Activated naive CD4-positive, alpha-beta T cell treated with anti-CD3 and anti-CD28 coated beads, Interleukin-2, amount 50 U/mL, for 72 hours (primary cell): ENCODE measurements at regions not wholly inside any gene's neighbourhood (a gene's known extent, or its start where the extent isn't known, plus 50 kb on each side); places are given as distances from the start of the nearest gene placed in this dataset.

Experiments used
- ATAC-seq, 2 donors: fragments of 150-1000 bp; cut with Tn5 transposase; 2 replicates each; pipeline ENCODE4 v1.10.0; 2021; ENCODE audit warnings: mild to moderate bottlenecking in 2 of 2, moderate library complexity in 2 of 2
- DNase-seq, 2 donors: peaks; one replicate each; pipeline ENCODE4 v3.0.0; 2021 to 2022; ENCODE audit warnings: low spot score in 2 of 2
- H3K27ac Mint-ChIP-seq, 2 donors: one replicate each; pipeline ENCODE4 v1.8.0; 2022; ENCODE audit warnings: mild to moderate bottlenecking in 2 of 2, mixed read lengths in 2 of 2
- H3K36me3 Mint-ChIP-seq, 2 donors: one replicate each; pipeline ENCODE4 v1.8.0; 2022; ENCODE audit warnings: mixed read lengths in 2 of 2
- H3K9me3 Mint-ChIP-seq, 2 donors: one replicate each; pipeline ENCODE4 v1.8.0; 2022; ENCODE audit warnings: mixed read lengths in 2 of 2

DNA sequence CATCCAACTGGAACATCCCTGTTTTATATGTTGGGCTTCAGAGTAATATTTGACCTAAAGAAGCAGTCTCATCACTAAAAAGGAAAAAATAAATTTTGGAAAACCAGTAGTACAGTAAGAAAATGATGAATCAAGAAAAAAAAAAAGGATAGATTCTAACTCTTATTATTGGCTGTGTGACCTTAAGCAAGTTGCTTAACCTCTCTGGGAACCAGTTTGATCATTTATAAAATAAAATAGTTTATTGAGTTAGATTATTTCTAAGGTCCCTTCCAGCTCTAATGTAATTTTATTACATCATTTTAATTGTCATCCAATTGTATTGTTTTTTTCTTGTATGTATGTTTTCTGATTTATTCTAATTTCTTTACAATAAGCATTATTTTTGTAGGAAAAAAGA, 127.0 kb downstream of the PRELID2 start:
- no peak for ATAC-seq
- Mint-ChIP-seq H3K9me3 (no peaks in the 10 kb centered on the region), H3K27ac (no peak overlapping the region)

DNA sequence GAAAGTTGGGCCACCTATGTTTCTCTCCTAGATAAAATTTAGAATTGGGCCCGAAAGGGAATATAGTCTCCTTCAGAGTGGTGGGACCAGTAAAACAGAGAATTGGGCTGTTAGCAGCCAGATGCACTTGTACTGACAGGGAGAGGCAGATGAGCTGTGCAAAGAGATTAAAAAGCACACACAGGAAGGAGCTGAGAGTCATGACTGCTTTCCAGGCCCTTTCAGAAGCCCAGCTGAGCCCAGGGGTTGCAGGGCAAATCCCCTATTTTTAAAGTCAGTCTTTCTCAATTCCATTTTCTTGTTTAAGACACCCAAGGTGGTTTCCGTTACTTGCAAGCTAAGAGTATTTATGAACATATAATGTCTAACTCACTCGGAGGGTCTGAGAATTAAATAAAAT, 130.4 kb downstream of the PRELID2 start:
- H3K9me3 Mint-ChIP-seq, result no peaks in the 10 kb centered on the region
- ATAC-seq, result no peak
- H3K27ac Mint-ChIP-seq, result no peak overlapping the region
- no peak for DNase-seq
- no peaks in the 10 kb centered on the region for H3K36me3 Mint-ChIP-seq

More for the DNA sequence above, 127.0 kb downstream of the PRELID2 start:
- no peaks in the 10 kb centered on the region for H3K36me3 Mint-ChIP-seq
- no peak for DNase-seq

DNA sequence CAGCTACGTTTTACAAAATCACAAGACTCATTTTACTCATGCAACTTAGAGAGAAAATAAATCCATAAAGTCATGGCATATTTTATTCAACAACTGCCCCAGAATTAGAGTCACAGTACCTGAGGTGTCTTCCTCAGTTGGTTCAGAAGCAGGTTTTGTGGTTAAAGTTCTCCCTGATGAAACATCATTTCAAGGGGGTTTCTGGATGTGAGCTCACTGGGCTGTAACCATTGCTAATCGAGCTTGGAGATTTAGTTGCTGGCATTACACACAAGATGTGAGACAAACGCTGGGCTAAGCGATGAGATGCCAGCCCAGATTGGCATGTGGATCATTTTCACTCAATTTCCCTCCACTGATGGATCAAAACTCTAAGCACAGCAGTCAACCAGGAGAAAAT, 131.3 kb downstream of the PRELID2 start:
- DNase-seq, result no peak
- H3K9me3 Mint-ChIP-seq, result no peaks in the 10 kb centered on the region
- H3K27ac Mint-ChIP-seq, result no peak overlapping the region
- H3K36me3 Mint-ChIP-seq, result no peaks in the 10 kb centered on the region
- ATAC-seq, result no peak

DNA sequence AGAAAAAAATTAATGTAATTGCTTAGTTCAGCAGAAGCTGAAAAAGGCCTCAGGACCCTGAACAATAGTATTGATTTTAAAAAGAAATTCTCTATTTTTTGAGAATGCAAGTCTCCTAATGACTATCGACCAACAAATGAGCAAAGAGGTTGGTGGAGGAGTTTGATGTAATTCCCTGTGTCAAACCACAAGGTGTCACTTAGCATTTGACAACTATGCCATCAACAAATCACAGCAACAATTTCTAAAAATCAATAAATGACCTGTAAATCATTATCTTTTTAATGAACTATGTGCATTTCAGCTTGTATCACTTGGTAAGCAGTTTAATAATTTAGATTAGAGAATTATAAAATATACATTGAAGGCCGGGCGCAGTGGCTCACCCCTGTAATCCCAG, 133.7 kb downstream of the PRELID2 start:
- no peaks in the 10 kb centered on the region for H3K36me3 Mint-ChIP-seq
- H3K9me3 Mint-ChIP-seq, result no peaks in the 10 kb centered on the region
- ATAC-seq, result no peak
- no peak for DNase-seq
- H3K27ac Mint-ChIP-seq, result no peak overlapping the region

DNA sequence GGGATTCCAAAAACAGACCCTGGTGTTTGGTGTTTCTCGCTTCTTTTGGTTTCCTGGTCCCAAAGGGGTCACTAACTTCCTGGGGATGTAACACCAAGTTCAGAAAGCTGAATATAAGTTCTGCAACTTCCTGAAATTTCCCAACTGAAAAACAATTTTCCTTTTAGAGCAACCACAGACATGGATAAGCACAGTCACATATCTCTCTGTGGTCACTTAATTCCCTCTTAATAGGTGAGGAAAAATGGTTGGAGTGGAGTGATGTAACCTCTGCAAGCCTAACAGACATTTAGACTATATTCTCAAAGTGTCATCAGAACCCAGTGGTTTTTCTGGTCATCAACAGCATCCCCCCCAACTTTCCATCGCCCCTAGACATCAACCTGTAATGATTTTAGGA, 135.3 kb downstream of the PRELID2 start:
- no peak for DNase-seq
- ATAC-seq, result no peak
- Mint-ChIP-seq H3K27ac (no peak overlapping the region), H3K9me3 (no peaks in the 10 kb centered on the region), H3K36me3 (no peaks in the 10 kb centered on the region)

- DNase-seq (no peak), ATAC-seq (peak in 1 of 2 donors; percentile 41)
- H3K36me3 Mint-ChIP-seq, result no peaks in the 10 kb centered on the region
- no peak overlapping the region for H3K27ac Mint-ChIP-seq
- H3K9me3 Mint-ChIP-seq, result no peaks in the 10 kb centered on the region
These were observed 137.7 kb downstream of the PRELID2 start for GRCh38 chr5:145697251-145697990.

GRCh38 chr5:145689235-145689634, 145.9 kb downstream of the PRELID2 start:
- no peaks in the 10 kb centered on the region for H3K36me3 Mint-ChIP-seq
- no peak for ATAC-seq
- H3K9me3 Mint-ChIP-seq, result peaks cover 0 to 6% of the 10 kb centered on the region in 2 donors
- no peak overlapping the region for H3K27ac Mint-ChIP-seq
- no peak for DNase-seq

DNA sequence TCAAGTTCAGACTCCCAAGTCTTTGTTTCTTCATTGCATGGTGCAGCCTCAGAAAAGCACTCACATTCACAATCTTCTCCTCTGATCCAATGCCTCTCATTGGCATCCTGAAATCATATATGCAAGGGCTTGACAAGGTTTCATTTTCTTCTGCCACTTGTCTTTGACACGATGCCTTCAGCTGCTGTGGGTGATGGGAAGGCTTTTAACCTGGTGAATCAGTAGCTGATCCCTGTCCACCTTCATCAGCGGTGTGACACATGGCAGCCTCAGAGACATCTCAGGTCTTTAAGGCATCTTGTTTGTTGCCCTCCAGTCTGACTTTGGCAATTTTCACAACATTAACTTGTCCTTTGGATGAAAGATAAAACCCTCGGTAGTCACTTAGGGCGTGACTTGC, 147.2 kb downstream of the PRELID2 start:
- Mint-ChIP-seq H3K36me3 (no peaks in the 10 kb centered on the region), H3K27ac (no peak overlapping the region), H3K9me3 (peaks cover 0 to 6% of the 10 kb centered on the region in 2 donors)
- no peak for DNase-seq
- ATAC-seq, result no peak

DNA sequence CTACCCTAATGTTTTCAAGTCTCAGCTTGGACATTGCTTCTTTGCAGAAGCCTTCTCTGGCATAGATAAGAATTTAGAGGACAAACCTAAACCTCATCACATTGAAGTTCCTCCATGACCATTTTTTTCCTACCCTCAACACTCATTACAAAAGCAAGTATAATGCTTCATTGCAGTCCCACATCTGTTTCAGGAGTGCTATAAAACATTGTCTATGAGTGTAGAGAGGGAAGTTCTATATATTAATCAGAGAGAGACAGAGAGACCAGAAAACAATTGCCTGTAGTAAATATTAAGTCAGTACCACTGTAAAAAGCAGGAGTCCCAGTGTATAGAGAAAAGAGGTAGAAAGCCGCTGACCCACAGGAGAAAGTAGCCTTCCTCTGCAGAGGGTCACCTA, 149.7 kb downstream of the PRELID2 start:
- Mint-ChIP-seq H3K27ac (no peak overlapping the region), H3K9me3 (peaks cover 0 to 6% of the 10 kb centered on the region in 2 donors), H3K36me3 (no peaks in the 10 kb centered on the region)
- DNase-seq (no peak), ATAC-seq (peak in 1 of 2 donors; percentile 78)

GRCh38 chr5:145683431-145683830, 151.7 kb downstream of the PRELID2 start:
- ATAC-seq, result no peak
- no peaks in the 10 kb centered on the region for H3K36me3 Mint-ChIP-seq
- H3K9me3 Mint-ChIP-seq, result peaks cover 0 to 6% of the 10 kb centered on the region in 2 donors
- no peak for DNase-seq
- H3K27ac Mint-ChIP-seq, result no peak overlapping the region

GRCh38 chr5:145682197-145682899, 152.8 kb downstream of the PRELID2 start:
- Mint-ChIP-seq H3K27ac (no peak overlapping the region), H3K36me3 (no peaks in the 10 kb centered on the region), H3K9me3 (peaks cover 0 to 6% of the 10 kb centered on the region in 2 donors)
- ATAC-seq (no peak), DNase-seq (no peak)

DNA sequence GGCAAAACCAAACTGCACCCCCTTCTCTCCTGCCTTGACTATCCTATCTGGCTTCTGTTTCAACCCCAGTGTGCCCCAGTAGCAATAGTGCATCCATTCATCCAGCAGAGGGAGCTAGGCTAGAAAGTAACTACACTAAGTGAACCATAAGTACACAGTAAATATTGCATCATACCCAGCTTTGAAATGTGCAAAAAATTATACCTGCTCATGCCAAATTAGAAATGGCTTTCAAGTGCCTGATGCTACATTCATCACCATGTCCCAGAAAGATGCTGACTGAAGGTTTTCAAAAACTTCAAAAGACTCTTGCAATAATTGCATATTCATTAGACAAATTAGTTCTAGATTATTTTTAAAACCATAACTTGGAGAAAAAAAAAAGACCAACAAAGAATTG, 153.5 kb downstream of the PRELID2 start:
- ATAC-seq (peak; percentile 44 to 83), DNase-seq (peak in 1 of 2 donors; percentile 27)
- no peak overlapping the region for H3K27ac Mint-ChIP-seq
- no peaks in the 10 kb centered on the region for H3K36me3 Mint-ChIP-seq
- peaks cover 0 to 6% of the 10 kb centered on the region in 2 donors for H3K9me3 Mint-ChIP-seq

DNA sequence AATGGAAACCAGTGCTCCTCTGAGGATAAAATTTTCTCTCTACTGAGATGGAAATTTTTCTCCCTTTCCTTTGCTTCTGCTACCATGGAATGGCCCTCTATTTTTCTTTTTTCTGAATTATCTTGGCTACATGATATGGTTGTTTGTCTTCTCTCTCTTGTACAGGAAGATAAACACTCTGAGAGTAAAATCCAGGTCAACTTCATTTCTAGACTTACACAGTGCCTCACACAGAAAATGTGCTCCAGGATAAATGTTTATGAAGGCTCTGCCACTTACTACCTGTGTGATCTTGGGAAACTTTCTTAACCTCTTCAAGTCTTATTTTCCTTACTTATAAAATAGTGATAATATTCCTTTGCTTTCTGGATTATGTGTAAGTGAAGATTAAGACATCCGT, 153.9 kb downstream of the PRELID2 start:
- ATAC-seq (no peak), DNase-seq (no peak)
- Mint-ChIP-seq H3K27ac (no peak overlapping the region), H3K9me3 (peaks cover 0 to 6% of the 10 kb centered on the region in 2 donors), H3K36me3 (no peaks in the 10 kb centered on the region)

- H3K27ac Mint-ChIP-seq, result no peak overlapping the region
These were observed 154.4 kb downstream of the PRELID2 start for GRCh38 chr5:145680767-145681166.

GRCh38 chr5:145680169-145680568, 155.0 kb downstream of the PRELID2 start:
- no peak for ATAC-seq
- Mint-ChIP-seq H3K27ac (no peak overlapping the region), H3K9me3 (peaks cover 0 to 3% of the 10 kb centered on the region in 2 donors), H3K36me3 (no peaks in the 10 kb centered on the region)
- no peak for DNase-seq

More at GRCh38 chr5:145680767-145681166, 154.4 kb downstream of the PRELID2 start:
- H3K9me3 Mint-ChIP-seq, result peaks cover 0 to 6% of the 10 kb centered on the region in 2 donors
- H3K36me3 Mint-ChIP-seq, result no peaks in the 10 kb centered on the region
- DNase-seq, result no peak
- ATAC-seq, result no peak

GRCh38 chr5:145678255-145678654, 156.9 kb downstream of the PRELID2 start:
- DNase-seq (no peak), ATAC-seq (no peak)
- Mint-ChIP-seq H3K27ac (no peak overlapping the region), H3K36me3 (no peaks in the 10 kb centered on the region), H3K9me3 (no peaks in the 10 kb centered on the region)

GRCh38 chr5:145673786-145674185, 161.4 kb downstream of the PRELID2 start:
- Mint-ChIP-seq H3K36me3 (no peaks in the 10 kb centered on the region), H3K9me3 (peaks cover 0 to 3% of the 10 kb centered on the region in 2 donors), H3K27ac (no peak overlapping the region)
- DNase-seq (no peak), ATAC-seq (no peak)

GRCh38 chr5:145668714-145669113, 166.4 kb downstream of the PRELID2 start:
- Mint-ChIP-seq H3K27ac (no peak overlapping the region), H3K9me3 (peaks cover 0 to 3% of the 10 kb centered on the region in 2 donors), H3K36me3 (no peaks in the 10 kb centered on the region)
- no peak for DNase-seq
- ATAC-seq, result no peak
